ENCODE measurements at regions not wholly inside any gene's neighbourhood (a gene's known extent, or its start where the extent isn't known, plus 50 kb on each side); places are given as distances from the start of the nearest gene placed in this dataset.

GRCh38 chr3:68288085-68288484, 633.7 kb upstream of the SUCLG2 start:
- TF ChIP-seq GATA3 (IDR thresholded peaks at IDR 0.05; ENCODE audit: low read depth, low read length) (no peak), GATA2 (IDR thresholded peaks at IDR 0.05; ENCODE audit: low read depth, low read length) (no peak)
